ENCODE measurements at regions not wholly inside any gene's neighbourhood (a gene's known extent, or its start where the extent isn't known, plus 50 kb on each side); places are given as distances from the start of the nearest gene placed in this dataset.

- H3K4me1 ChIP-seq = peaks cover 0 to 32% (median 24%) of the 10 kb centered on the region in 4 donors
- DNase-seq (ENCODE audit: extremely low spot score) = no peak
- TF ChIP-seq CTCF (IDR thresholded peaks at IDR 0.05) (no peak), EP300 (IDR thresholded peaks at IDR 0.05) (no peak), POLR2AphosphoS5 (IDR thresholded peaks at IDR 0.05) (no peak), POLR2A (IDR thresholded peaks at IDR 0.05; ENCODE audit: low read depth) (no peak)
- no peak overlapping the region for H3K4me3 ChIP-seq
- no peaks in the 10 kb centered on the region for H3K9me3 ChIP-seq
- no peaks in the 10 kb centered on the region for H3K27me3 ChIP-seq
- intact Hi-C loops (cut with DNase I) = no loop called here
- no peak overlapping the region for H3K27ac ChIP-seq (replicated peaks in 1 of 4)
- WGBS = 59% methylated on average over 8 of the region's 8 CpGs
- H3K36me3 ChIP-seq = no peaks in the 10 kb centered on the region
Measured at GRCh38 chr17:63331301-63332061, 114.6 kb downstream of the CYB561 start.

GRCh38 chr17:63332286-63332685 is 113.8 kb downstream of the CYB561 start:
- 100% methylated on average over 2 of the region's 2 CpGs for WGBS
- TF ChIP-seq POLR2AphosphoS5 (IDR thresholded peaks at IDR 0.05) = no peak
- no peak for TF ChIP-seq CTCF (IDR thresholded peaks at IDR 0.05)
- TF ChIP-seq POLR2A (IDR thresholded peaks at IDR 0.05; ENCODE audit: low read depth) = no peak
- TF ChIP-seq EP300 (IDR thresholded peaks at IDR 0.05) = no peak

GRCh38 chr17:63333869-63334268 is 112.2 kb downstream of the CYB561 start:
- H3K4me1 ChIP-seq = peaks cover 0 to 45% (median 24%) of the 10 kb centered on the region in 4 donors
- DNase-seq (ENCODE audit: extremely low spot score) = no peak
- H3K27ac ChIP-seq (replicated peaks in 1 of 4) = no peak overlapping the region
- WGBS = 91% methylated on average over 1 of the region's 1 CpG
- TF ChIP-seq CTCF (IDR thresholded peaks at IDR 0.05) (no peak), EP300 (IDR thresholded peaks at IDR 0.05) (no peak), POLR2A (IDR thresholded peaks at IDR 0.05; ENCODE audit: low read depth) (no peak), POLR2AphosphoS5 (IDR thresholded peaks at IDR 0.05) (no peak)
- H3K9me3 ChIP-seq = no peaks in the 10 kb centered on the region
- H3K36me3 ChIP-seq = no peaks in the 10 kb centered on the region
- no peak overlapping the region for H3K4me3 ChIP-seq
- H3K27me3 ChIP-seq = no peaks in the 10 kb centered on the region
- intact Hi-C loops (cut with DNase I) = no loop called here

More at GRCh38 chr17:63332286-63332685, 113.8 kb downstream of the CYB561 start:
- peaks cover 0 to 40% (median 24%) of the 10 kb centered on the region in 4 donors for H3K4me1 ChIP-seq
- no peak for DNase-seq (ENCODE audit: extremely low spot score)
- H3K4me3 ChIP-seq = no peak overlapping the region
- no peaks in the 10 kb centered on the region for H3K9me3 ChIP-seq
- H3K27me3 ChIP-seq = no peaks in the 10 kb centered on the region
- intact Hi-C loops (cut with DNase I) = no loop called here
- H3K36me3 ChIP-seq = no peaks in the 10 kb centered on the region
- no peak overlapping the region for H3K27ac ChIP-seq (replicated peaks in 1 of 4)

- peaks cover 0 to 7% (median 0%) of the 10 kb centered on the region in 4 donors for H3K36me3 ChIP-seq
- no peak for DNase-seq (ENCODE audit: extremely low spot score)
- TF ChIP-seq POLR2A (IDR thresholded peaks at IDR 0.05; ENCODE audit: low read depth) = no peak
- TF ChIP-seq POLR2AphosphoS5 (IDR thresholded peaks at IDR 0.05) = no peak
- TF ChIP-seq EP300 (IDR thresholded peaks at IDR 0.05) = no peak
- no peak for TF ChIP-seq CTCF (IDR thresholded peaks at IDR 0.05)
- H3K27ac ChIP-seq (replicated peaks in 1 of 4) = peak overlapping the region; percentile 32 to 59 (median 50)
- H3K27me3 ChIP-seq = no peaks in the 10 kb centered on the region
- 75% methylated on average over 1 of the region's 1 CpG for WGBS
- no peaks in the 10 kb centered on the region for H3K9me3 ChIP-seq
- peaks cover 0 to 45% (median 24%) of the 10 kb centered on the region in 4 donors for H3K4me1 ChIP-seq
- no peak overlapping the region for H3K4me3 ChIP-seq
- intact Hi-C loops (cut with DNase I) = no loop called here
Measured at GRCh38 chr17:63335831-63336230, 110.3 kb downstream of the CYB561 start.
